LNCaP clone FGC (cell line): ENCODE measurements at regions not wholly inside any gene's neighbourhood (a gene's known extent, or its start where the extent isn't known, plus 50 kb on each side); places are given as distances from the start of the nearest gene placed in this dataset.
"Not testable (repeated sequence)": the region's sequence is repeated elsewhere in the genome, so short reads cannot be mapped to it uniquely, and the experiment has no call there.

Experiments used
- DNase-seq: peaks from one replicate; pipeline ENCODE4 v3.0.0-alpha.2; 2011; ENCODE audit warnings: low read depth
- H3K4me3 ChIP-seq: 2 replicates; pipeline ENCODE4 v1.5.1; 2011; ENCODE audit warnings: mild to moderate bottlenecking, low read depth, low read length, control low read depth
- CTCF ChIP-seq: IDR thresholded peaks from 2 replicates; pipeline ENCODE4 v1.5.1; 2012; ENCODE audit warnings: mild to moderate bottlenecking; ENCODE audit not compliant: control insufficient read depth, insufficient read depth; ENCODE audit errors: extremely low read depth

GRCh38 chr16:15219679-15220615 is 125.9 kb upstream of the RRN3 start:
- DNase-seq, H3K4me3 ChIP-seq: not testable (repeated sequence)
- peak; percentile 59 for TF ChIP-seq CTCF

- H3K4me3 ChIP-seq, DNase-seq: not testable (repeated sequence)
Observed at GRCh38 chr16:15218856-15219500, 124.9 kb upstream of the RRN3 start.

- DNase-seq, H3K4me3 ChIP-seq: not testable (repeated sequence)
Observed at GRCh38 chr16:15207202-15207981, 113.3 kb upstream of the RRN3 start.

- H3K4me3 ChIP-seq, DNase-seq: not testable (repeated sequence)
Observed at GRCh38 chr16:15206439-15206838, 112.4 kb upstream of the RRN3 start.

GRCh38 chr16:15205939-15206338 is 111.9 kb upstream of the RRN3 start:
- not testable (repeated sequence) for H3K4me3 ChIP-seq, DNase-seq

- not testable (repeated sequence) for DNase-seq
Observed at GRCh38 chr16:15204571-15204970, 110.5 kb upstream of the RRN3 start.

GRCh38 chr16:15192813-15193212 is 98.7 kb upstream of the RRN3 start:
- DNase-seq: peak; percentile 2
- not testable (repeated sequence) for H3K4me3 ChIP-seq

More at GRCh38 chr16:15204571-15204970, 110.5 kb upstream of the RRN3 start:
- not testable (repeated sequence) for H3K4me3 ChIP-seq

GRCh38 chr16:15192197-15192596 is 98.1 kb upstream of the RRN3 start:
- not testable (repeated sequence) for DNase-seq, H3K4me3 ChIP-seq

- H3K4me3 ChIP-seq, DNase-seq: not testable (repeated sequence)
Observed at GRCh38 chr16:15189478-15189877, 95.4 kb upstream of the RRN3 start.
